A549 (cell line): ENCODE measurements at regions not wholly inside any gene's neighbourhood (a gene's known extent, or its start where the extent isn't known, plus 50 kb on each side); places are given as distances from the start of the nearest gene placed in this dataset.

Experiments used
- CTCF ChIP-seq: fragments of >200 bp; sonication (Bioruptor Twin); formaldehyde crosslinking; IDR thresholded peaks from 3 replicates; pipeline ENCODE4 v1.5.1; 2016
- ELK1 ChIP-seq: fragments of 150-350 bp; IDR thresholded peaks from 2 replicates; pipeline ENCODE4 v1.6.1; 2014; ENCODE audit warnings: low read depth, mild to moderate bottlenecking, low read length
- EP300 ChIP-seq, 2 experiments: fragments of >200 bp; sonication (Bioruptor Twin); formaldehyde crosslinking; IDR thresholded peaks; 2 replicates in 1 of 2; 3 replicates in 1 of 2; pipeline ENCODE4 v1.6.1; 2016 to 2017
- GATA3 ChIP-seq: IDR thresholded peaks from 2 replicates; pipeline ENCODE4 v1.6.1; 2012; ENCODE audit warnings: borderline replicate concordance
- KDM1A ChIP-seq: fragments of 200-600 bp; sonication (generic); IDR thresholded peaks from 2 replicates; pipeline ENCODE4 v1.6.1; 2016; ENCODE audit warnings: low read depth, mild to moderate bottlenecking
- POLR2A ChIP-seq: IDR thresholded peaks from 2 replicates; pipeline ENCODE4 v1.6.1; 2012; ENCODE audit warnings: mild to moderate bottlenecking, low read length
- RFX5 ChIP-seq: fragments of 450-650 bp; IDR thresholded peaks from 2 replicates; pipeline ENCODE4 v1.7.1; 2014; ENCODE audit warnings: antibody characterized with exemption, mild to moderate bottlenecking, moderate library complexity
- ZFP36 ChIP-seq: fragments of 450-650 bp; IDR thresholded peaks from 2 replicates; pipeline ENCODE4 v1.6.1; 2014; ENCODE audit warnings: borderline replicate concordance; ENCODE audit not compliant: partially characterized antibody

- TF ChIP-seq CTCF (no peak), KDM1A (no peak), POLR2A (no peak), GATA3 (no peak), RFX5 (no peak), ZFP36 (no peak), ELK1 (no peak), EP300 (IDR thresholded peaks at IDR 0.05) (no peak)
Observed at GRCh38 chr5:2614571-2614970, 136.9 kb downstream of the IRX2 start.
